B cell (primary cell): ENCODE measurements at regions not wholly inside any gene's neighbourhood (a gene's known extent, or its start where the extent isn't known, plus 50 kb on each side); places are given as distances from the start of the nearest gene placed in this dataset.

ENCODE experiments used
- ATAC-seq: fragments of 200-7000 bp; cut with Tn5 transposase; one replicate; pipeline ENCODE4 v1.10.0; 2021; ENCODE audit warnings: low read depth, mild to moderate bottlenecking, moderate number of reproducible peaks, moderate library complexity
- CTCF ChIA-PET: fragments of 350-600 bp; sonication (Branson Sonifier 250); formaldehyde crosslinking; loops from one replicate; lab custom pipeline; 2021; ENCODE audit warnings: antibody characterized with exemption, inconsistent platforms; lab: Charles Lee
- POLR2A ChIA-PET: fragments of 350-600 bp; sonication (Branson Sonifier 250); formaldehyde crosslinking; loops from one replicate; lab custom pipeline; 2021; ENCODE audit warnings: antibody characterized with exemption; lab: Charles Lee
- DNase-seq: peaks from one replicate; pipeline ENCODE4 v3.0.0; 2013
- H2AFZ ChIP-seq: 2 replicates; pipeline ENCODE4 v1.6.1; 2012; ENCODE audit warnings: mild to moderate bottlenecking, low read depth, low read length; ENCODE audit not compliant: insufficient read depth, poor library complexity, severe bottlenecking
- H3K27ac ChIP-seq, 2 donors: 1 replicate in 1 of 2; 2 replicates in 1 of 2; pipeline ENCODE4 v1.5.1; 2012 to 2013; ENCODE audit warnings: low read length in 2 of 2, mild to moderate bottlenecking in 2 of 2, moderate library complexity in 1 of 2
- H3K27me3 ChIP-seq, 4 experiments: fragments of 200-600 bp in 1 of 4; sonication (generic) in 1 of 4; replicated peaks in 1 of 4; 1 replicate in 2 of 4; 2 replicates in 2 of 4; pipeline versions ENCODE4 v1.6.1 to v1.7.0; 2013 to 2016; ENCODE audit warnings: low read length in 3 of 4, mild to moderate bottlenecking in 2 of 4, mixed read lengths in 1 of 4, moderate library complexity in 1 of 4; ENCODE audit not compliant: insufficient read depth in 4 of 4, control insufficient read depth in 3 of 4; ENCODE audit errors: control extremely low read depth in 1 of 4
- H3K36me3 ChIP-seq, 2 experiments: replicated peaks in 1 of 2; 1 replicate in 1 of 2; 2 replicates in 1 of 2; pipeline versions ENCODE4 v1.6.1 to v1.7.1; 2013; ENCODE audit warnings: low read length in 1 of 2; ENCODE audit not compliant: insufficient read depth in 2 of 2, control insufficient read depth in 1 of 2; ENCODE audit errors: control extremely low read depth in 1 of 2, extremely low read depth in 1 of 2
- H3K4me1 ChIP-seq, 2 donors: fragments of 200-600 bp in 1 of 2; sonication (generic) in 1 of 2; 1 replicate in 1 of 2; 2 replicates in 1 of 2; pipeline versions ENCODE4 v1.5.1 to v1.6.1; 2013 to 2017; ENCODE audit warnings: low read length in 2 of 2; ENCODE audit not compliant: control insufficient read depth in 2 of 2, insufficient read depth in 2 of 2
- H3K4me2 ChIP-seq: replicated peaks from 2 replicates; pipeline ENCODE3; 2012; ENCODE audit warnings: mild to moderate bottlenecking, low read depth, low read length; ENCODE audit not compliant: poor library complexity, severe bottlenecking
- H3K4me3 ChIP-seq, 5 experiments: fragments of 200-600 bp in 1 of 5; sonication (generic) in 1 of 5; 1 replicate in 3 of 5; 2 replicates in 2 of 5; pipeline versions ENCODE4 v1.5.1 to v1.7.0; 2011 to 2016; ENCODE audit warnings: low read length in 4 of 5, mild to moderate bottlenecking in 4 of 5, low read depth in 2 of 5, control low read depth in 1 of 5, moderate library complexity in 1 of 5; ENCODE audit not compliant: insufficient read depth in 1 of 5; ENCODE audit errors: control extremely low read depth in 1 of 5, extremely low read depth in 1 of 5
- H3K79me2 ChIP-seq: fragments of 200-600 bp; sonication (generic); one replicate; pipeline ENCODE4 v1.6.0; 2016; ENCODE audit warnings: low read length; ENCODE audit not compliant: control insufficient read depth, insufficient read depth
- H3K9ac ChIP-seq: fragments of 200-600 bp; sonication (generic); 2 replicates; pipeline ENCODE4 v1.6.1; 2017; ENCODE audit warnings: mild to moderate bottlenecking, low read length, moderate library complexity
- H3K9me3 ChIP-seq, 3 donors: one replicate each; pipeline versions ENCODE4 v1.6.1 to v1.7.1; 2013; ENCODE audit warnings: low read length in 2 of 3; ENCODE audit not compliant: control insufficient read depth in 2 of 3, insufficient read depth in 1 of 3; ENCODE audit errors: control extremely low read depth in 1 of 3
- H4K20me1 ChIP-seq: 2 replicates; pipeline ENCODE4 v1.6.0; 2012; ENCODE audit warnings: mild to moderate bottlenecking, low read length; ENCODE audit not compliant: insufficient read depth, control insufficient read depth, poor library complexity, severe bottlenecking
- H3K27ac Mint-ChIP-seq: one replicate; pipeline ENCODE4 v1.8.0; 2021; ENCODE audit warnings: mixed read lengths
- H3K27me3 Mint-ChIP-seq: one replicate; pipeline ENCODE4 v1.8.0; 2021; ENCODE audit warnings: mixed read lengths
- H3K4me1 Mint-ChIP-seq: one replicate; pipeline ENCODE4 v1.8.0; 2021; ENCODE audit warnings: mixed read lengths
- H3K4me3 Mint-ChIP-seq: one replicate; pipeline ENCODE4 v1.8.0; 2021; ENCODE audit warnings: mixed read lengths
- H3K9me3 Mint-ChIP-seq: one replicate; pipeline ENCODE4 v1.8.0; 2022; ENCODE audit warnings: mixed read lengths; ENCODE audit not compliant: insufficient read depth
- EZH2 ChIP-seq: IDR thresholded peaks from 2 replicates; pipeline ENCODE4 v1.6.1; 2012; ENCODE audit warnings: borderline replicate concordance, low read depth, mild to moderate bottlenecking, moderate library complexity, low read length; ENCODE audit not compliant: insufficient read depth, poor library complexity, severe bottlenecking
- WGBS: methylation state at CpG from one replicate; pipeline ENCODE4 v1.1.5; 2013; ENCODE audit warnings: missing lambda C conversion rate; ENCODE audit not compliant: insufficient coverage; 5-methylcytosine and 5-hydroxymethylcytosine counted together
- intact Hi-C: fragments of 100-400 bp; cut with micrococcal nuclease; formaldehyde crosslinking; loops from one replicate; pipeline ENCODE4 v1.10.0; 2022
- TF ChIP-seq, protein P1 (sequence below): fragments of 200-600 bp; IDR thresholded peaks from one replicate; pipeline ENCODE4 v1.8.0; 2022; ENCODE audit warnings: antibody characterized with exemption, mild to moderate bottlenecking

DNA sequence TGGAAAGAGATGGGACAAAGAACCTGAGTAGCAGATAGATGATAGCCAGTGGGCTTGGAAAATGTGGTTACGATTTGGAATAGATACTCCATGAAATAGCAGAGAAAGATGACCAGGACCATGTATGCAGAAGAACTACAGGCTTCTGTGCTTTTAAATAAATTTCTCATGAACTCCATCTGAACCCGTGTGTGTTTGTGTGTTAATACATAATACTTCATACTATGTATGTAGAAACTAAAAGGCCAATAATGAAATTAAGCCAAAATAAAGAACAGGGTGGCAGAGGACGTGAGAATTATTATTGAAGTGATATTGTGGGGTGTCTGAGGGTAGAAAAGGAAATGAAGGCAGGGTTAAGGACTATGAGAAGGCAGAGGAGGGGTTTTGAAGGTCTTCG lies 385.1 kb upstream of the RPS23 start:
- Mint-ChIP-seq H3K27me3 (no peaks in the 10 kb centered on the region), H3K27ac (no peak overlapping the region), H3K4me1 (no peaks in the 10 kb centered on the region), H3K9me3 (no peaks in the 10 kb centered on the region), H3K4me3 (no peak overlapping the region)
- ChIA-PET CTCF (no interaction called here), POLR2A (no interaction called here)
- Histone ChIP-seq H3K4me3 (no peak overlapping the region), H3K36me3 (no peaks in the 10 kb centered on the region), H3K9me3 (peaks cover 0 to 2% (median 0%) of the 10 kb centered on the region in 3 donors), H3K4me2 (no peak overlapping the region), H2AFZ (no peak overlapping the region), H3K79me2 (no peaks in the 10 kb centered on the region), H4K20me1 (no peaks in the 10 kb centered on the region), H3K27me3 (no peaks in the 10 kb centered on the region), H3K27ac (no peak overlapping the region), H3K9ac (no peak overlapping the region), H3K4me1 (no peaks in the 10 kb centered on the region)
- DNase-seq (no peak), ATAC-seq (no peak)
- TF ChIP-seq, protein P1, sequence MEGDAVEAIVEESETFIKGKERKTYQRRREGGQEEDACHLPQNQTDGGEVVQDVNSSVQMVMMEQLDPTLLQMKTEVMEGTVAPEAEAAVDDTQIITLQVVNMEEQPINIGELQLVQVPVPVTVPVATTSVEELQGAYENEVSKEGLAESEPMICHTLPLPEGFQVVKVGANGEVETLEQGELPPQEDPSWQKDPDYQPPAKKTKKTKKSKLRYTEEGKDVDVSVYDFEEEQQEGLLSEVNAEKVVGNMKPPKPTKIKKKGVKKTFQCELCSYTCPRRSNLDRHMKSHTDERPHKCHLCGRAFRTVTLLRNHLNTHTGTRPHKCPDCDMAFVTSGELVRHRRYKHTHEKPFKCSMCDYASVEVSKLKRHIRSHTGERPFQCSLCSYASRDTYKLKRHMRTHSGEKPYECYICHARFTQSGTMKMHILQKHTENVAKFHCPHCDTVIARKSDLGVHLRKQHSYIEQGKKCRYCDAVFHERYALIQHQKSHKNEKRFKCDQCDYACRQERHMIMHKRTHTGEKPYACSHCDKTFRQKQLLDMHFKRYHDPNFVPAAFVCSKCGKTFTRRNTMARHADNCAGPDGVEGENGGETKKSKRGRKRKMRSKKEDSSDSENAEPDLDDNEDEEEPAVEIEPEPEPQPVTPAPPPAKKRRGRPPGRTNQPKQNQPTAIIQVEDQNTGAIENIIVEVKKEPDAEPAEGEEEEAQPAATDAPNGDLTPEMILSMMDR = no peak
- TF ChIP-seq EZH2 = no peak
- intact Hi-C loops = no loop called here
- WGBS = 58% methylated on average over 3 of the region's 4 CpGs

DNA sequence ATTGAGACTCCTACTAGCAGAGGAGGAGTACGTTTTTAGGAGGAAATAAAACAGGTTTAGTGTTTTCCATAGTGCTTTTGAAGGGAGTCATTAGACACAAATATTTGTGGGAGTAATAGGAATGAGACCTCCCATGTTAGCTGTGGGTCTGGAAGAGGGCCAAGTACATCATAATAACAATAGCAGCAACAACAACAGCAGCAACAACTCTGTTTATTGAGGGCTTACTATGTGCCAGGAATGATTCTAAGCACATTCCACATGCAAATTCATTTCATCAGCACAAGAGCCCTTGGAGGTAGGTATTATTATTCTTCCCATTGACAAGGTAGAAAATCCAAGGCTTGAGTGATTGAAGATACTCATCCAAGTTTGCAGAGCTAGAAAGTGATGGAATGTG lies 384.2 kb upstream of the RPS23 start:
- ChIA-PET POLR2A (no interaction called here), CTCF (no interaction called here)
- H3K4me3 ChIP-seq = no peak overlapping the region
- Mint-ChIP-seq H3K4me3 (no peak overlapping the region), H3K9me3 (no peaks in the 10 kb centered on the region), H3K4me1 (no peaks in the 10 kb centered on the region), H3K27me3 (no peaks in the 10 kb centered on the region), H3K27ac (no peak overlapping the region)
- WGBS = no CpG with 5 or more reads among the region's 1 CpG
- no peak overlapping the region for H3K9ac ChIP-seq
- H3K27me3 ChIP-seq = no peaks in the 10 kb centered on the region
- H3K36me3 ChIP-seq = no peaks in the 10 kb centered on the region
- TF ChIP-seq EZH2 = no peak
- TF ChIP-seq, protein P1 = no peak
- no peaks in the 10 kb centered on the region for H3K4me1 ChIP-seq
- no peak for DNase-seq
- no peaks in the 10 kb centered on the region for H3K79me2 ChIP-seq
- no peaks in the 10 kb centered on the region for H4K20me1 ChIP-seq
- intact Hi-C loops = no loop called here
- H3K4me2 ChIP-seq = no peak overlapping the region
- no peak overlapping the region for H2AFZ ChIP-seq
- H3K27ac ChIP-seq = no peak overlapping the region
- no peak for ATAC-seq
- peaks cover 0 to 2% (median 0%) of the 10 kb centered on the region in 3 donors for H3K9me3 ChIP-seq
